ENCODE measurements at regions not wholly inside any gene's neighbourhood (a gene's known extent, or its start where the extent isn't known, plus 50 kb on each side); places are given as distances from the start of the nearest gene placed in this dataset.
"Not testable (repeated sequence)": the region's sequence is repeated elsewhere in the genome, so short reads cannot be mapped to it uniquely, and the experiment has no call there.

DNA sequence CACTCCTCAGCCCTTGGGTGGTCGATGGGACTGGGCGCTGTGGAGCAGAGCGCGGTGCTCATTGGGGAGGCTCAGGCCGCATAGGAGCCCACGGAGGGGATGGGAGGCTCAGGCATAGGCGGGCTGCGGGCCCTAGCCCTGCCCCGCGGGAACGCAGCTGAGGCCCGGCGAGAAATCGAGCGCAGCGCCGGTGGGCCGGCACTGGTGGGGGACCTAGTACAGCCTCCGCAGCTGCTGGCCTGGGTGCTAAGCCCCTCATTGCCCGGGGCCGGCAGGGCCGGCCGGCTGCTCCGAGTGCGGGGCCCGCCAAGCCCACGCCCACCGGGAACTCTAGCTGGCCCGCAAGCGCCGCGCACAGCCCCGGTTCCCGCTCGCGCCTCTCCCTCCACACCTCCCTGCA, 135.0 kb upstream of the TMEM170B start:
- not testable (repeated sequence) for H3K9ac ChIP-seq (ENCODE audit: low read length); H2AFZ ChIP-seq (ENCODE audit: low read depth, low read length); H2AK5ac ChIP-seq (ENCODE audit: low read length, severe bottlenecking); H3K14ac ChIP-seq (ENCODE audit: low read length in 2 of 2); H3K18ac ChIP-seq (ENCODE audit: low read depth in 1 of 2, low read length in 2 of 2); H2BK12ac ChIP-seq (ENCODE audit: low read length in 2 of 2); H4K91ac ChIP-seq (ENCODE audit: low read length); H3K27ac ChIP-seq (ENCODE audit: low read length, poor library complexity, severe bottlenecking); H3K4me2 ChIP-seq (ENCODE audit: low read length, poor library complexity, severe bottlenecking); H4K8ac ChIP-seq (ENCODE audit: low read length); H3K4ac ChIP-seq (ENCODE audit: low read depth in 1 of 2, low read length in 2 of 2); H2BK5ac ChIP-seq (ENCODE audit: low read depth, low read length, poor library complexity, severe bottlenecking); H2BK120ac ChIP-seq (ENCODE audit: low read depth, low read length); H3K23ac ChIP-seq (ENCODE audit: low read length in 2 of 2); H2BK15ac ChIP-seq (ENCODE audit: low read depth, poor library complexity, severe bottlenecking); DNase-seq; H3K9me3 ChIP-seq (ENCODE audit: control insufficient read depth, low read length); H3K27me3 ChIP-seq (ENCODE audit: control insufficient read depth in 1 of 2, insufficient read depth in 1 of 2, low read length in 2 of 2); H3K4me1 ChIP-seq (ENCODE audit: control insufficient read depth, insufficient read depth, low read depth, low read length); H3K79me1 ChIP-seq (replicated peaks; ENCODE audit: low read length, poor library complexity, severe bottlenecking); H3K36me3 ChIP-seq (ENCODE audit: control insufficient read depth in 1 of 2, insufficient read depth in 2 of 2, low read depth in 1 of 2, low read length in 2 of 2); H3K4me3 ChIP-seq (ENCODE audit: insufficient read depth in 1 of 2, low read depth in 1 of 2, low read length in 2 of 2)
- 97% methylated on average over 15 of the region's 36 CpGs for WGBS

DNA sequence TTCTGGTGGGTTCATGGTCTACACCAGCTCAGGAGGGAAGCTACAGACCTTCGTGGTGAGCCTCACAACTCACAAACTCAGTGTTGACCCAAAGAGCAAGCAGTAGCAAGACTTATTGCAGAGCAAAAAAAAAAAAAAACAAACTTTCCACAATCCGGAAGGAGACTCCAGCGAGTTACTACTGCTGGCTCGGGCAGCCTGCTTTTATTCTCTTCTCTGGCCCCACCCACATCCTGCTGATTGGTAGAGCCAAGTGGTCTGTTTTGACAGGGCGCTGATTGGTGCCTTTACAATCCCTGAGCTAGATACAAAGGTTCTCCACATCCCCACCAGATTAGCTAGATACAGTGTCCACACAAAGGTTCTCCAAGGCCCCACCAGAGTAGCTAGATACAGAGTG, 135.6 kb upstream of the TMEM170B start:
- not testable (repeated sequence) for H3K4me2 ChIP-seq (ENCODE audit: low read length, poor library complexity, severe bottlenecking); H2BK5ac ChIP-seq (ENCODE audit: low read depth, low read length, poor library complexity, severe bottlenecking); H2AK5ac ChIP-seq (ENCODE audit: low read length, severe bottlenecking); H2BK120ac ChIP-seq (ENCODE audit: low read depth, low read length); H4K91ac ChIP-seq (ENCODE audit: low read length); H4K8ac ChIP-seq (ENCODE audit: low read length); H3K4me1 ChIP-seq (ENCODE audit: control insufficient read depth, insufficient read depth, low read depth, low read length); H3K27me3 ChIP-seq (ENCODE audit: control insufficient read depth in 1 of 2, insufficient read depth in 1 of 2, low read length in 2 of 2); DNase-seq; H3K23ac ChIP-seq (ENCODE audit: low read length in 2 of 2); H3K79me1 ChIP-seq (replicated peaks; ENCODE audit: low read length, poor library complexity, severe bottlenecking); H3K9me3 ChIP-seq (ENCODE audit: control insufficient read depth, low read length); H3K9ac ChIP-seq (ENCODE audit: low read length); H3K18ac ChIP-seq (ENCODE audit: low read depth in 1 of 2, low read length in 2 of 2); H3K4ac ChIP-seq (ENCODE audit: low read depth in 1 of 2, low read length in 2 of 2); H3K14ac ChIP-seq (ENCODE audit: low read length in 2 of 2); H2AFZ ChIP-seq (ENCODE audit: low read depth, low read length); H2BK15ac ChIP-seq (ENCODE audit: low read depth, poor library complexity, severe bottlenecking); H3K27ac ChIP-seq (ENCODE audit: low read length, poor library complexity, severe bottlenecking); H3K36me3 ChIP-seq (ENCODE audit: control insufficient read depth in 1 of 2, insufficient read depth in 2 of 2, low read depth in 1 of 2, low read length in 2 of 2); H2BK12ac ChIP-seq (ENCODE audit: low read length in 2 of 2); H3K4me3 ChIP-seq (ENCODE audit: insufficient read depth in 1 of 2, low read depth in 1 of 2, low read length in 2 of 2)
- 89% methylated on average over 5 of the region's 5 CpGs for WGBS

- Histone ChIP-seq H3K4ac (ENCODE audit: low read depth in 1 of 2, low read length in 2 of 2) (no peak overlapping the region), H2BK5ac (ENCODE audit: low read depth, low read length, poor library complexity, severe bottlenecking) (no peak overlapping the region), H4K8ac (ENCODE audit: low read length) (no peak overlapping the region), H3K9me3 (ENCODE audit: control insufficient read depth, low read length) (no peaks in the 10 kb centered on the region), H3K4me3 (ENCODE audit: insufficient read depth in 1 of 2, low read depth in 1 of 2, low read length in 2 of 2) (no peak overlapping the region), H3K23ac (ENCODE audit: low read length in 2 of 2) (no peak overlapping the region), H3K27ac (ENCODE audit: low read length, poor library complexity, severe bottlenecking) (no peak overlapping the region), H3K4me2 (ENCODE audit: low read length, poor library complexity, severe bottlenecking) (no peak overlapping the region), H2BK12ac (ENCODE audit: low read length in 2 of 2) (no peak overlapping the region), H3K4me1 (ENCODE audit: control insufficient read depth, insufficient read depth, low read depth, low read length) (peaks cover 2% of the 10 kb centered on the region), H3K14ac (ENCODE audit: low read length in 2 of 2) (no peak overlapping the region), H3K18ac (ENCODE audit: low read depth in 1 of 2, low read length in 2 of 2) (no peak overlapping the region), H2BK120ac (ENCODE audit: low read depth, low read length) (no peak overlapping the region), H3K27me3 (ENCODE audit: control insufficient read depth in 1 of 2, insufficient read depth in 1 of 2, low read length in 2 of 2) (no peaks in the 10 kb centered on the region), H3K9ac (ENCODE audit: low read length) (no peak overlapping the region), H2AK5ac (ENCODE audit: low read length, severe bottlenecking) (no peak overlapping the region), H2AFZ (ENCODE audit: low read depth, low read length) (no peak overlapping the region), H3K79me1 (replicated peaks; ENCODE audit: low read length, poor library complexity, severe bottlenecking) (no peaks in the 10 kb centered on the region), H3K36me3 (ENCODE audit: control insufficient read depth in 1 of 2, insufficient read depth in 2 of 2, low read depth in 1 of 2, low read length in 2 of 2) (no peaks in the 10 kb centered on the region), H2BK15ac (ENCODE audit: low read depth, poor library complexity, severe bottlenecking) (no peak overlapping the region), H4K91ac (ENCODE audit: low read length) (no peak overlapping the region)
- peak; percentile 40 for DNase-seq
- WGBS: 98% methylated on average over 4 of the region's 6 CpGs
These were observed 138.9 kb upstream of the TMEM170B start for GRCh38 chr6:11398451-11399326.

- Histone ChIP-seq H3K14ac (ENCODE audit: low read length in 2 of 2) (no peak overlapping the region), H3K9ac (ENCODE audit: low read length) (no peak overlapping the region), H2BK15ac (ENCODE audit: low read depth, poor library complexity, severe bottlenecking) (no peak overlapping the region), H3K4me1 (ENCODE audit: control insufficient read depth, insufficient read depth, low read depth, low read length) (peaks cover 4% of the 10 kb centered on the region), H2BK5ac (ENCODE audit: low read depth, low read length, poor library complexity, severe bottlenecking) (no peak overlapping the region), H2BK12ac (ENCODE audit: low read length in 2 of 2) (no peak overlapping the region), H3K9me3 (ENCODE audit: control insufficient read depth, low read length) (no peaks in the 10 kb centered on the region), H2BK120ac (ENCODE audit: low read depth, low read length) (no peak overlapping the region), H3K27me3 (ENCODE audit: control insufficient read depth in 1 of 2, insufficient read depth in 1 of 2, low read length in 2 of 2) (no peaks in the 10 kb centered on the region), H3K36me3 (ENCODE audit: control insufficient read depth in 1 of 2, insufficient read depth in 2 of 2, low read depth in 1 of 2, low read length in 2 of 2) (no peaks in the 10 kb centered on the region), H2AFZ (ENCODE audit: low read depth, low read length) (no peak overlapping the region), H4K91ac (ENCODE audit: low read length) (peak overlapping the region; percentile 65), H3K18ac (ENCODE audit: low read depth in 1 of 2, low read length in 2 of 2) (no peak overlapping the region), H3K4ac (ENCODE audit: low read depth in 1 of 2, low read length in 2 of 2) (no peak overlapping the region), H3K27ac (ENCODE audit: low read length, poor library complexity, severe bottlenecking) (no peak overlapping the region), H3K4me2 (ENCODE audit: low read length, poor library complexity, severe bottlenecking) (no peak overlapping the region), H3K4me3 (ENCODE audit: insufficient read depth in 1 of 2, low read depth in 1 of 2, low read length in 2 of 2) (no peak overlapping the region), H3K79me1 (replicated peaks; ENCODE audit: low read length, poor library complexity, severe bottlenecking) (no peaks in the 10 kb centered on the region), H2AK5ac (ENCODE audit: low read length, severe bottlenecking) (no peak overlapping the region), H4K8ac (ENCODE audit: low read length) (no peak overlapping the region), H3K23ac (ENCODE audit: low read length in 2 of 2) (no peak overlapping the region)
- no peak for DNase-seq
- 94% methylated on average over 5 of the region's 5 CpGs for WGBS
These were observed 139.7 kb upstream of the TMEM170B start for GRCh38 chr6:11397622-11398450.
